DMS153 treated with DMSO at 0.1 percent for 48 hours (cell line): ENCODE measurements at regions not wholly inside any gene's neighbourhood (a gene's known extent, or its start where the extent isn't known, plus 50 kb on each side); places are given as distances from the start of the nearest gene placed in this dataset.
A peak's percentile ranks its signal among the peaks of the same experiment; 100 is the strongest.
"Not testable (repeated sequence)": the region's sequence is repeated elsewhere in the genome, so short reads cannot be mapped to it uniquely, and the experiment has no call there.

Source experiments
- DNase-seq: peaks from one replicate; lab custom pipeline; 2025; ENCODE audit not compliant: unreplicated experiment; lab: John Stamatoyannopoulos, UW

DNA sequence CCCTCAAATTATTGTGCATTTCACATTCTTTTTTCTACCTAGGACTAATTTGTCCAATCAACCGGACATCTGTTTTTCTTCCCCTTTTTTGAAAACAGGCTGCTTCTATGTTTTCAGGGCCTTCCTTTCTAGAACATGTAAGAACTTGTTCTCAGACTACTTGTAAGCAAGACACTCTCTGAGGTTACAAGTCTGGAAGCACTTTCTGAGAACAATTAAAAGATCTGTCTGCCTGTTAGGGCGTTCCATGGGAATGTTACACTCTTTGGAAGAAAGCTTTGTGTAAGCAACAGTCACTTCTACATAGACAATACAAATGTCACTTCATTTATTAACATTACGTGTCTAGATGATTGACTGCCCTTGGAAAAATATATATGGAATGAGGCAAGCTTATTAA is 50.9 kb upstream of the HSPB3 start:
- no peak for DNase-seq

DNA sequence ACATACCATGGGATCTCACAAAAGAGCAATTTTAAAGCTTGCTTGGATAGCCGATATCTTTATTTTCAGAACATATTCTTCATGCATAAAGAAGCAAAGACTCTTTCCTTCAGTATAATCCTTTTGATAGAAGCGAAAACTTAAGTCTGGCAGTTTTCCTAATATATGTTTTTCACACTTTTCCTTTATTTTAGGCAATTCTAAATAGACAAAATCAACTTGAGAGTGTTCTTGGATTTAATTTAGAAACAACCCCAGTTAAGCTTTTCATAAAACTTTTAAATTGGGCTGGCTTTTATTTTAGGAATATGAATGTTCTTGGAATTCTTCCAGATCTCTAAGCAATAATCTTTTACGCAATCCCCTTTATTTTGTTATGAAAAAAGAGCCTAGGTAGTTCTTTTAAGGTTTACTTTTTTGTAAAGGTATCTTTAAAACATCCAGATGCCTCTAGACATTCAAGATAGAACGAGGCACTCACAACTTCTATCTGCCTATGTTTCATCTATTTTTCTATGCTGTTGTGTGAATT is 51.5 kb upstream of the HSPB3 start:
- DNase-seq: no peak

DNA sequence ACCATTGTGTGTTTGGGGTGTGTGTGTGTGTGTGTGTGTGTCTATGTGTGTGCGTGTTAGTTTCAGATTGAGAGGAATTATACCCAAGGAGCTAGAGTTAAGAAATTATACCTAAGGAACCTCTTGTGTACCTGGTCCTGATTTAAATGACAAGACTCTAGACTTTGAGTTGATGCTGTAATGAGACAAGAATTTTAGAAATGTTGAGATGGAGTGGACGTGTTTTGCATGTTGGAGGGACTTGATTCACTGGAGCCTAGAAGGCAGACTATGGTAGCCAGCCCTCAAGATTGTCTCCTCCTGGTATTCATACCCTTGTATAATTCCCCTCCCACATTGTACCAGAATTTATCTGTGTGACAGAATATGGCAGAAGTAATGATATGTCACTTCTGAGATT is 52.4 kb upstream of the HSPB3 start:
- no peak for DNase-seq

DNA sequence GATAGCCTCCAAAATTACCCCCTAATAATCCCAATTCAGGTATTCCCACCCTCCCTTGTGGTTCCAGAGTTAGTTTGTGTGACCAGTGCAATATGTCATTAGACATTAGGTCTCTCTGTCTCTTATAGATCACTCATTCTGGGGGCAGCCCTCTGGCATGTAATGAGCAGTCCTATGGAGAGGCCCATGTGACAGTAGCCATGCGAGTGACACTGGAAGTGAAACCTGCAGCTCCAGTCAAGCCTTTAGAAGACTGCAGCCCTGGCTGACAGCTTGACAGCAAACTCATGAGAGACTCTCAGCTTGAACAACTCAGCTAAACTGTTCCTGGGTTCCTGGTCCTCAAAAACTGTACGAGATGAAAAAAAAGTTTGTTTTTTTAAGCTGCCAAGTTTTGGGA is 54.0 kb upstream of the HSPB3 start:
- no peak for DNase-seq

DNA sequence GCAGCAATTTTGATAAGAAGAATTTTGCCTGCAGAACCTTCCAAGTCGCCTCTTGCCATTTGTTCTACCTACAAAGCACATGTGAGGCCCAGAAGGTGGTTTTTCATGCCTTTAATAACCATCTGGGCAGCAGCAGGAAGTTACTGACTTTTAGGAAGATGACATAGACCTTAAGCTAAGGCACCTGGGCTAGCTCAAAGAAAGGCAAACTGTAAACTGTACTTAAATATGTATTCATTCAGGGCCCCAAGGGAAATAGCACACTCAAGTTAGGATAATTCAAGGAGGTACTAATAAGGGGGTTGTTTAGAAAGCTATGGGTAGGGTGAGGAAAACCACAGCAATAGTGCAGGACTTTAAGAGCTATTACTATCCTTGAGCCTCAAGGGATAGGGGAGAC is 57.3 kb upstream of the HSPB3 start:
- no peak for DNase-seq

DNA sequence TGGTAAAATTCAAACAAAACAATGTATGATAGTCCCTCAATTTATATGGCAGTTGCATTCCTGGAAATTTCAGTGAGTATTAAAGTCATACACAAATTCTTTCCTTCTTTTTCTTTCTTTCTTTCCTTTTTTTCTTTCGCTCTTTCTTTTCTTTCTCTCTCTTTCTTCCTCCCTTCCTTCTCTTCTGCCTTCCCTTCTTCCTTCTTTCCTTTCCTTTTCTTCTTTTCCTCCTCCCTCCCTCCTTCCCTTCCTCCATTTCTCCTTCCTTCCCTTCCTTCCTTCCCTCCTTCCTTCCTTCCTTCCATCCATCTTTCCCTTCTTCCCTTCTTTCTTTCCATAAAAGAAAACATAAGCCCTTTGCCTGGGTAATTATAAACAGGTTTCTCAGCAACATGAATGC is 58.1 kb upstream of the HSPB3 start:
- no peak for DNase-seq

DNA sequence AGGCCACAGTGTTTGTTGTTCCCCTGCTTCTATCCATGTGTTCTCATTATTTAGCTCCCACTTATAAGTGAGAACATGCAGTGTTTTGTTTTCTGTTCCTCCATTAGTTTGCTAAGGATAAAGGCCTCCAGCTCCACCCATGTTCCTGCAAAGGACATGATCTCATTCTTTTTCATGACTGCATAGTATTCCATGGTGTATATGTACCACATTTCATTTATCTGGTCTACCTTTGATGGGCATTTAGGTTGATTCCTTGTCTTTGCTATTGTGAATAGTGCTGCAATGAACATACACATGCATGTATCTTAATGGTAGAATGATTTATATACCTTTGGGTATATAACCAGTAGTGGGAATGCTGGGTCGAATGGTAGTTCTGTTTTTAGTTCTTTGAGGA is 62.5 kb upstream of the HSPB3 start:
- DNase-seq: not testable (repeated sequence)

DNA sequence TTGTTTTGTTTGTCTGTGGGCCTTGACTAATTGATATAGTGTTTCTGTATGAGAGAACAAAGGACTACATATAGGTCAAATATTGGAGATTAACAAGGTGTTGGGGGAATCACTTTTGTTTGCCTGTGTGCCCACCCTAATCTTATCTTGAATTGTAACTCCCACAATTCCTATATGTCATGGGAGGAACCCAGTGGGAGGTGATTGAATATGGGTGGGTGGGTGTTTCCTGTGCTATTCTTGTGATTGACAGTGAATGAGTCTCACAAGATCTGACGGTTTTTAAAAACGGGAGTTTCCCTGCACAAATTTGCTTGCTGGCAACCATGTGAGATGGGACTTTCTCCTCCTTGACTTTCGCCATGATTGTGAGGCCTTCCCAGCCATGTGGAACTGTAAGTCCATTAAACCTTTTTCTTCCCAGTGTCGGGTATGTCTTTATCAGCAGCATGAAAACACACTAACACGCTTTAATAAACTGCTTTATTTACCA is 64.9 kb upstream of the HSPB3 start:
- DNase-seq: no peak

DNA sequence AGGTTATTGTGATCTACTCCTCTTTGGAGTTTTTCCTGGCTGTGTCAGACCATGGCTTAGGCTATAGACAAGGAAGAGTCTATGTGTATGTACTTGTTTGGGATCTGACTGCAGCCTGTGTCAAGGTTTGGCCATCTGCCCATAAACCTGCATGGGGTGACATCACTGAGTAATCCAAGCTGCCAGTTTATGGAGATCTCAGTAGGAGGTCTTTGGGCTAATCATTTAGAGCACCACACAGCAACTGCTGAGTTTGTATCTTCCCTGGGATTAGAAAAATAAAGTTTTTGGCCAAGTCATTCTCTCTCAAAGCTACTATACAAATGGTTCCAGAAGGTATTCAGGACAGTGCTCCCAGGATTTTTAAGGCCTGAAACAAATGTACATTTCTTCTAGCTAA is 65.5 kb upstream of the HSPB3 start:
- peak; percentile 39 for DNase-seq

DNA sequence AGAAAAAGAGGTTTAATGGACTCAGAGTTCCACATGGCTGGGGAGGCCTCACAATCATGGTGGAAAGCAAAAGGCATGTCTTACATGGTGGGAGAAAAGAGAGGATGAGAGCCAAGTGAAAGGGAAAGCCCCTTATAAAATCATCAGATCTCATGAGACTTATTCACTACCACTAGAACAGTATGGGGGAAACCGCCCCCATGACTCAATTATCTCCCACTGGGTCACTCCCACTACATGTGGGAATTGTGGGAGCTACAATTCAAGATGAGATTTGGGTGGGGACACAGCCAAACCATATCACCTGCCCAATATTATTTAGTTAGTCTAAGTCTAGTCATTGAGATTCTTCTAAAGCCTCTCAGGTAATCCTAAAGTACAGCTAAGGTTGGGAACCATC is 66.1 kb upstream of the HSPB3 start:
- not testable (repeated sequence) for DNase-seq

DNA sequence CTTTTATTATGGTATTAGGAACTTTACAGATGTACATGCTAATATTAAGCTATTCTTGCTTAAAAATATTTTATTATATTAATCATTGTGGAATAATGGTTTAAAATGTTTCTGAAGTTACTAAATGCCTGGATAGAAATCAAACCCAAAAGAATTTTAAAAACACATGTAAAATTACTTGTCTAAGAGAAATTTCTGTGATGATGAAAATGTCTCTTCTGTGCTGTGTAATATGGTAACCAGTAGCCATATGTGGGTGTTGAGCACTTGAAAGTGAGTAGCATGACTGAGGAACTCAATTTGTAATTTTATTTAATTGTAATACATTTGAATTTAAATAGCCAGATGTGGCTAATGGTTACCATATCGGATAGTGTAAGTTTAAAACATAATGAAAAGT is 66.7 kb upstream of the HSPB3 start:
- DNase-seq: no peak

DNA sequence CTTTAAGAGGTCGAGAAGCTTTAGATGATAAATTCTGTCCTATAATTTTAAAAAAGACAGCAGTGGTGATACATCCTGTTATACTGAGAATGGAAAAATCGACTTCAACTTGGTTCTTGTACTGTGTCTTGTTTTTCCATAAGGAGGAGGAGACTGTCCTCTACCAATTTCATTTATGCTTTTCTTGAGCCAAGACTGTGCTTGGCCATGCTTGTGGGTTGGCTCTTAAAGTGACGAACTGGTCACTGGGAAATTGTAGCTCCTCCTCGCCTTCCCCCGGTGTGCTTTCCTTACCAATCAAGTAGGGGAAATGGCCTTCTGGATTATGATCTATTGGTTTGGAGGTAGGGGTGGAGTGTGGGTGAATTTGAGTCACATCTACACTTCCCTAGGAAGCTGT is 67.1 kb upstream of the HSPB3 start:
- no peak for DNase-seq

DNA sequence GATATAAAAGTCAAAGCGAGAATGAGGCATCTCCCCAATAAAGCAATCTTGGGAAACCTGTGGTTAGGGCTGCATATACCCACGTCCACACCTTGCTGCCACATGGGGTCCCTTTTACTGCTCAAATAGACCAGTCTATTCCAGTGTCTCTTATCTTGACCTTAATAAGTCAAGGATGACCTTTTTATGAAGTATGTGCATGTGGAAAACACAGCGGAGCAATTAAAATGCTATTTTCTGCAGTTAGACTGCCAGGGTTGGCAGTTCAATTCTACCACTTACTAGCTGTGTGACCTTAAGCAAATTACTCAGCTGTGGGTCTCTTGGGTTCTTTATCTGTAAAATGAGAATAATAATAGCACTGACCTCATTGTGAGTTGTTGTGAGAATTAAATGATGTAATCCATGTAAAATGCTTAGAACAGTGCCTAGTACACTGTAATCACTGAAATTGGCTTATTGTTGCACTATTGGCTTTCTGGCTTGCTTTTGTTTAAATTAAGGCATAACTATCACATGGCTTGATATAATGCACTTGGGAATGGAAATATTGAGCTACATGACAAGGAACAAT is 67.8 kb upstream of the HSPB3 start:
- DNase-seq: no peak

DNA sequence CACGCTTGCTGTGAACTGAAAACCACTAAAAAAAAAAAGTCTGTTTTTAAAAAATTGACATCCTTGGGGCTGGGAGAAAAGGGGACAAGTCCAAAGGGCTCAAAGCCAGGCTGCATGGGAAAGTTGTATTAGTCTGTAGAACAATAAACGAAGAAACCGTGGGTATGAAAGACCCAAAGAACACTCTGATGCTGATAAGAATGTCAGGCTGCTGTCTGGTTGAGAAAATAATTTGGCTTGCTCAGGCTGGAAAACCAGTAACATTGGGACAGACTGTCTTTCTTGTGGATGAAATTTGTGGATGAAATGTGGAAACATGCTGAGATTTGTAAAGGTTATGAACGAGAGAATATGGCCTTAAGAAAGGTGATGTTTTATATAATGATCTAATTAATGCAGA is 68.5 kb upstream of the HSPB3 start:
- DNase-seq: no peak

DNA sequence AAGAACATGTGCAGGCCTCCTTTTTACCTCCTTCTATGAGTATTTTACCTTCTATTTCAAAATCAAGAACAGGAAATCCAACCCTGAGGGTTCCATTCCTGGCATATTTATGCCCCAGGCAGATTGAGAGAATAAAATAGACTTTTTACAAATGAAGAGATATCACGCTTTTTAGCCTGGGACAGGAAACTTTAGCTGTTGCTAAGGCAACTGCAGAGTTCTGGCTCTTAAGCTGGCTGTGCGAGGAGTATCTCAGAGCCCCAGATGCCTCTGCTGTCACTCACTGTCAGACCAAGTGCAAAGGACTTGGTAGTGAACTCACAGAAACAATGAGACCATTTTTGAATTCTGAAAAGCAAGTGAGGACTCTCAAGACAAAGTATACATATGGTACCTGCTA is 69.5 kb upstream of the HSPB3 start:
- DNase-seq: no peak

DNA sequence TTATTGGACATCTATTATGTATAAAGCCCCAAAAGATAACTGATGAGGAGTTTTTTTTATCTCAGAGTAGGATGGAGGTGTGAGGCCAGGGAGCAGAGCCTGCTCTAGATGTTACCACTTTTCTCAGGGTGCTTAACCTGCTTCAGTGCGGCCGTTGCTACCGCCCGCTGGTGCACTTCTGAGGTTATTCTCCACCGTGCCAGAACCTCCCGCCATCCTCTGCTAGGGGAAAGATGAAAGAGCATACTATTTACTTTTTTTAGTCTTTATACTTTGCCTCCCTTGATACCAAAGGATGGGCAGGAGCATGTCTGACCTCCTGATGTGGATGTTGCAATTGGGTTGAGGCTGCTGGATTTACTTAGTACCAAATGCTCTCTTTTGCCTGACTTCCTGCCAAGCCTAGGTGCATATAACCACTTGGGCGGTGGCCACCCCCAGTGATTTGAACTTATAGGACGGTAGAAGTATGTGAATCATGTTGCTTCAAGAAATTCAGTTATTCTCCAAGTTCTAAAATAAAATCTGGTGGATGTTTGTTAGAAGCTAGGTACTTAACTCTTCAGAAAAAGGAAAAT is 71.1 kb upstream of the HSPB3 start:
- DNase-seq: no peak

DNA sequence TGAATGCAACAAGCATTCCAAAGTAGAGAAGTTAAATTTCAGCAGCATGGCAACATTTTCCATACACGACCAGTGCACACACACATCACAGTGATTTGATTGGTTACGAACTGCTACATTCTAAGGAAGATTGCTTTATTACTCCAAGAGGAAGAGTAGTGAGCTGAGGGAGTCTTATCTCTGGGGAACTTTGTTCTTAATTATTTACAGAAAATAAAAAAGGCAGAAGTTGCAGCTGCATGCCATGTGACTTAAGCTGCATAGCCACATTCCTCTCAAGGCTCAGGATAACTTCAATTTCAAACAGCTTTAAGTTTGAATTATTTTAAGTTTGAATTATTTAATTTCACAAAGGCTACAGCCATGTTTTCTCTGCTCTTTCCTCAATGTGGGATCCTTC is 71.6 kb upstream of the HSPB3 start:
- no peak for DNase-seq

DNA sequence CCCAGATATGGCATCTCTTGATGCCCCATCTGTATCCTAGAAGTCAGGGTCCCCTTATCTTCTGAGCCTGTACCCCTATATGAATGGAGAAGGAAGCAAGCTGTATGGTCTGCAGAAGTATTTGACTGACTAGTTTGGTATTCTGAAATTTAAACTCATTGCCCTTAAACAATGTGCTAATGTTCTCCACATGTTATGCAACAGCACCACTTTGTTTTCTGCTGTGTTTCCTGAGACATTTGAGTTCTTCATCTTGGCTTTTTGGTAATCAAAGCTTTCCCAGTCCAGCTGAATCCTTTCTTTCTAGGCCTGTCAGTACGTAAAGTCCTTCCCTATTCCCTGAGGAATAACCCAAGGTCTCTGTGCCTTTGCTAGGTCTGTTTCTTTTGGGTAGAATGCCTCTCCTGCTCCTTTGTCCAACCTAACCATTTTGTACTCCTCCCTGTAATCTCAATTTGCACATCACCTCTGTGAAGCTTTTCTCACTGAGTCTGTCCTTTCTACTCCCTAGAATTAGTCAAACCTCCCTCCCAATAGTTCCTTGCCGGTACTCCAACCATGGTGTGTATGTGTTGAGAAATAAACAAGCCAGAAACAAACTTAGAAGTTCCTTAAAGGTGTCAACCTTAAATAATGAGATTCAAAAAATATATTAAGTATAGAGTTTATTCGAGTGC is 72.1 kb upstream of the HSPB3 start:
- DNase-seq: no peak

DNA sequence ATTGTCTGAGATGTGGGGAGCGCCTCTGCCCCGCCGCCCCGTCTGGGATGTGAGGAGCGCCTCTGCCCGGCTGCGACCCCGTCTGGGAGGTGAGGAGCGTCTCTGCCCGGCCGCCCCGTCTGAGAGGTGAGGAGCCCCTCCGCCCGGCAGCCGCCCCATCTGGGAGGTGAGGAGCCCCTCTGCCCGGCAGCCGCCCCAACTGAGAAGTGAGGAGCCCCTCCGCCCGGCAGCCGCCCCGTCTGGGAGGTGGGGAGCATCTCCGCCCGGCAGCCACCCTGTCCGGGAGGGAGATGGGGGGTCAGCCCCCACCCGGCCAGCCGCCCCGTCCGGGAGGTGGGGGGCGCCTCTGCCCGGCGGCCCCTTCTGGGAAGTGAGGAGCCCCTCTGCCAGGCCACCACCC is 70.9 kb upstream of the ARL15 start:
- DNase-seq: not testable (repeated sequence)

DNA sequence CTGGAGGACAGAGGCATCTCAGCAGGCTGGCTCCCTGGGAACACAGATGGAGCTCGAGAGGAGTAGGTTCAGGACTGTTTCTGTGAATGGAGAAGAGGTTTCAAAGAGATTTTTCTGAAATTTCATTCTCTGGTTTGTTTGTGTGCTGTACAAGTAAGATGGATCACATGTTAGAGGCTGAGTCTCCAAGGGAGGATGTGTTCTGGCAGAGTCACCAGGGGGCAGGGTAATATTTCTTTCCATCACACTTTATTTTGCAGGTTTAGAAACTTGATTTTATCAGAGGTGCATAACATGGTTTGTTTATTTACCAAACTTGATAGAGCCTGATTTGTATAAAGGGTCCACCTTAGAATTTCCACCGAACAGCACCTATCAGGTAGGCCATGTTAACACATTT is 69.2 kb upstream of the ARL15 start:
- DNase-seq: no peak

DNA sequence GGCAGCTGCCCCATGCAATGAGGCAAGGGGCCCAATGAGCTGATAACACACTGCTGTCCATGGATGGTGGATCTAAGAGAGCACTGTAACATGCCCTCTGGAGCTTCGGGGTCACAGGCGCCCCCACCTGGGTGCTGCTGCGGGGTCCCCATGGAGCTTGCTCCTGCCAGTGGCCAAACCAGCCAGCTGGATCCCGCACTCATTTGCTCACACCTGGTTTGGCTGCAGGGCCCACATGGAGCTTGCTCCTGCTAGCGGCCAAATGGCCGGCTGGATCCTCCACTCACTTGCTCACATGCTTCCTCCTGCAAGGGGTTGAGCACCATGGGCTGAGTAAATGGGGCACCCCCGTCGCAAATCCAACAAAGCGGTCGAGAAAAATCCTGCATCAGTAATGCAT is 68.3 kb upstream of the ARL15 start:
- no peak for DNase-seq

DNA sequence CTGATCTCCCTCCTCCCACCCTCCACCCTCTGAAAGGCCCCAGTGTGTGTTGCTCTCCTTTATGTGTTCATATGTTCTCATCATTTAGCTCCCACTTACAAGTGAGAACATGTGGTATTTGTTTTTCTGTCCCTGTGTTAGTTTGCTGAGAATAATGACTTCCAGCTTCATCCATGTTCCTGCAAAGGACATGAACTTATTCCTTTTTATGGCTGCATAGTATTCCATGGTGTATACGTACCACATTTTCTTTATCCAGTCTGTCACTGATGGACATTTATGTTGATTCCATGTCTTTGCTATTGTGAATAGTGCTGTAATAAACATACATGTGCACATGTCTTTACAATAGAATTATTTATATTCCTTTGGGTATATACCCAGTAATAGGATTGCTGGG is 67.0 kb upstream of the ARL15 start:
- not testable (repeated sequence) for DNase-seq

DNA sequence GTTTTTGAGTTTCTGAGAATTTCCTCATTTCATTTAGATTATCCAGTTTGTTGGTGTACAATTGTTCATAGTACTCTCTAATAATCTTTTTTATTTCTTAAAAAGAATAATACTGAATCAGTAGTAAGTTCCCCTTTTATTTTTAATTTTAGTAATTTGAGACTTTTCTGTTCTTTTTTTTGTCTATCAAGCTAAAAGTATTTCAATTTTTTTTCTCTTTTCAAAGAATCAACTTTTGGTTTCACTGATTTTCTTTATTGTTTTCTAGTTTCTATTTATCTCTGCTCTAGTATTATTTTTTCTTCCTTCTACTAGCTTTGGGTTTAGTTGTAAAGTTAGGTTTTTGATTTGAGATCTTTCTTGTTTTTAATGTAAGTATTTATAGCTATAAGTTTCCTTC is 60.6 kb upstream of the ARL15 start:
- no peak for DNase-seq
